K562 (cell line): ENCODE measurements at regions not wholly inside any gene's neighbourhood (a gene's known extent, or its start where the extent isn't known, plus 50 kb on each side); places are given as distances from the start of the nearest gene placed in this dataset.

Source experiments
- HSF4 ChIP-seq: fragments of 250-450 bp; sonication (Bioruptor Pico); IDR thresholded peaks from 2 replicates; pipeline ENCODE4 v2.1.2; 2022; ENCODE audit warnings: mild to moderate bottlenecking, moderate library complexity, borderline replicate concordance
- NFE2L1 ChIP-seq: fragments of 450-650 bp; IDR thresholded peaks from 2 replicates; pipeline ENCODE4 v1.6.1; 2016; ENCODE audit warnings: missing genetic modification characterization, low read depth, mild to moderate bottlenecking, missing compliant biosample characterization, moderate library complexity, borderline replicate concordance
- POLR2B ChIP-seq: fragments of 450-650 bp; IDR thresholded peaks from 2 replicates; pipeline ENCODE4 v1.6.1; 2018; ENCODE audit warnings: low read depth; ENCODE audit not compliant: partially characterized antibody
- TF ChIP-seq, protein P1 (sequence below), 2 experiments: fragments of 450-650 bp in 1 of 2; sonication (generic) in 1 of 2; formaldehyde crosslinking; conservative IDR thresholded peaks; 2 replicates each; pipeline versions ENCODE4 v1.4.0 to v1.8.1; 2020 to 2022; ENCODE audit warnings: mild to moderate bottlenecking in 1 of 2, missing genetic modification reagents in 1 of 2
- TF ChIP-seq, protein P2 (sequence below): fragments of 250-450 bp; sonication (Bioruptor Pico); IDR thresholded peaks from 2 replicates; pipeline ENCODE4 v1.4.0; 2020; ENCODE audit warnings: mild to moderate bottlenecking, moderate library complexity, borderline replicate concordance
- TF ChIP-seq, protein P3 (sequence below), 2 experiments: fragments of 450-650 bp; IDR thresholded peaks; 2 replicates each; pipeline ENCODE4 v1.6.1; 2016

DNA sequence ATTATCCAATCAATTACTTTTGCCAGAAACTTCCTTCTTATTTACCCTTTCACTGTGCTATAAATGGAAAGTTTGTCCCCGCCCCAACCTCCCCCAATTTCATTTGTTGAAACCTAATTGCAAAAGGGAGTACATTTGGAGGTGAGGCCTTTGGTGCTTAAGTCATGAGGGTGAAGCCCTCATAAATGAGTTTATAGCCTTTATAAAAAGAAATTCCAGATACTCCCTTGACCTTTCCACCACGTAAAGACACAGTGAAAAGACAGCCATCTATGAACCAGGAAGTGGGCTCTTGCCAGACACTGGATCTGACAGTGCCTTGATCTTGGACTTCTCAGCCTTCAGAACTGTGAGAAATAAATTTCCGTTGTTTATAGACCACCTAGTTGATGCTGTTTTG is 82.3 kb downstream of the NUDT12 start (continued):
- TF ChIP-seq HSF4 (no peak), NFE2L1 (tag) (no peak), POLR2B (no peak)
- TF ChIP-seq, protein P1, sequence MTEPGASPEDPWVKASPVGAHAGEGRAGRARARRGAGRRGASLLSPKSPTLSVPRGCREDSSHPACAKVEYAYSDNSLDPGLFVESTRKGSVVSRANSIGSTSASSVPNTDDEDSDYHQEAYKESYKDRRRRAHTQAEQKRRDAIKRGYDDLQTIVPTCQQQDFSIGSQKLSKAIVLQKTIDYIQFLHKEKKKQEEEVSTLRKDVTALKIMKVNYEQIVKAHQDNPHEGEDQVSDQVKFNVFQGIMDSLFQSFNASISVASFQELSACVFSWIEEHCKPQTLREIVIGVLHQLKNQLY (CRISPR knock-in tag; conservative IDR thresholded peaks at IDR 0.05), result no peak
- TF ChIP-seq, protein P2, sequence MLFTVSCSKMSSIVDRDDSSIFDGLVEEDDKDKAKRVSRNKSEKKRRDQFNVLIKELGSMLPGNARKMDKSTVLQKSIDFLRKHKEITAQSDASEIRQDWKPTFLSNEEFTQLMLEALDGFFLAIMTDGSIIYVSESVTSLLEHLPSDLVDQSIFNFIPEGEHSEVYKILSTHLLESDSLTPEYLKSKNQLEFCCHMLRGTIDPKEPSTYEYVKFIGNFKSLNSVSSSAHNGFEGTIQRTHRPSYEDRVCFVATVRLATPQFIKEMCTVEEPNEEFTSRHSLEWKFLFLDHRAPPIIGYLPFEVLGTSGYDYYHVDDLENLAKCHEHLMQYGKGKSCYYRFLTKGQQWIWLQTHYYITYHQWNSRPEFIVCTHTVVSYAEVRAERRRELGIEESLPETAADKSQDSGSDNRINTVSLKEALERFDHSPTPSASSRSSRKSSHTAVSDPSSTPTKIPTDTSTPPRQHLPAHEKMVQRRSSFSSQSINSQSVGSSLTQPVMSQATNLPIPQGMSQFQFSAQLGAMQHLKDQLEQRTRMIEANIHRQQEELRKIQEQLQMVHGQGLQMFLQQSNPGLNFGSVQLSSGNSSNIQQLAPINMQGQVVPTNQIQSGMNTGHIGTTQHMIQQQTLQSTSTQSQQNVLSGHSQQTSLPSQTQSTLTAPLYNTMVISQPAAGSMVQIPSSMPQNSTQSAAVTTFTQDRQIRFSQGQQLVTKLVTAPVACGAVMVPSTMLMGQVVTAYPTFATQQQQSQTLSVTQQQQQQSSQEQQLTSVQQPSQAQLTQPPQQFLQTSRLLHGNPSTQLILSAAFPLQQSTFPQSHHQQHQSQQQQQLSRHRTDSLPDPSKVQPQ (CRISPR knock-in tag), result no peak
- TF ChIP-seq, protein P3, sequence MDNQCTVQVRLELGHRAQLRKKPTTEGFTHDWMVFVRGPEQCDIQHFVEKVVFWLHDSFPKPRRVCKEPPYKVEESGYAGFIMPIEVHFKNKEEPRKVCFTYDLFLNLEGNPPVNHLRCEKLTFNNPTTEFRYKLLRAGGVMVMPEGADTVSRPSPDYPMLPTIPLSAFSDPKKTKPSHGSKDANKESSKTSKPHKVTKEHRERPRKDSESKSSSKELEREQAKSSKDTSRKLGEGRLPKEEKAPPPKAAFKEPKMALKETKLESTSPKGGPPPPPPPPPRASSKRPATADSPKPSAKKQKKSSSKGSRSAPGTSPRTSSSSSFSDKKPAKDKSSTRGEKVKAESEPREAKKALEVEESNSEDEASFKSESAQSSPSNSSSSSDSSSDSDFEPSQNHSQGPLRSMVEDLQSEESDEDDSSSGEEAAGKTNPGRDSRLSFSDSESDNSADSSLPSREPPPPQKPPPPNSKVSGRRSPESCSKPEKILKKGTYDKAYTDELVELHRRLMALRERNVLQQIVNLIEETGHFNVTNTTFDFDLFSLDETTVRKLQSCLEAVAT (IDR thresholded peaks at IDR 0.05), result no peak
